GM19099 (cell line): ENCODE measurements at regions not wholly inside any gene's neighbourhood (a gene's known extent, or its start where the extent isn't known, plus 50 kb on each side); places are given as distances from the start of the nearest gene placed in this dataset.

Source experiments
- POLR2A ChIP-seq: IDR thresholded peaks from 3 replicates; pipeline ENCODE4 v1.6.1; 2011; ENCODE audit warnings: low read depth; ENCODE audit not compliant: insufficient read length; ENCODE audit errors: extremely low read depth

DNA sequence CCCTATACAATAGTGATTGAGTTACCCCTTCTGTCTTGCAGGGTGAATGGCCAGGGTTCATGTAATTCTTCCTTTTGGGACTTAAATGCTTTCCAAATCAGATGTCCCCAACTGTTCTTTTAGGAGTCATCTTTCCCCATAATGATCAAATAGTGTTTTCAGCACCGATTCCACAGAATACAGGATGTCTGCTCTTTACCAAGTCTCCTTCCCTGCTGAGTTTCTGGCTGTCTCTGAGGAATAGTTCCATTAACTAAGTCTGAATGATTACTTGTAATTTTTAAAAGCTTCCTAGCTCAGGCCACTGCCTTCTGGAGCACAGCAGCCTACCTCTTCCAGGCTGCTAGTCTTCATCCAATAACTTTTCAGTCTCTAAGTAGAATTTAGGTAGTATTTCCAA is 630.7 kb upstream of the ZNF608 start:
- no peak for TF ChIP-seq POLR2A

DNA sequence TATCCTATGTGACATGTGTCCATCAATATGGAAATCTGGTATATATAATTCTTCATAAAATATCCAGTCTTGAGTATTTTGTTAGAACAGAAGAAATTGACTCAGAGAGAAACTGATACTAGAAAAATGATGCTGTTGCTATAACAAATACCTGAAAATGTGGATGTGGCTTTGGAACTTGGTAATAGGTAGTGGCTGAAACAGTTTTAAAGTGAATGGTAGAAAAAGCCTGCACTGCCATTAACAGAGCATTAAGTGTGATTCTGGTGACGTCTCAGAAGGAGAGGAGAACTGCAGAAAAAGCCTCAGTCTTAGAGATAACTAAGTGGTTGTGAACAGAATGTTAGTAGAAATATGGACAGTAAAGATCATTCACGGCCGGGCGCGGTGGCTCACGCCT is 634.9 kb upstream of the ZNF608 start:
- no peak for TF ChIP-seq POLR2A

- no peak for TF ChIP-seq POLR2A
These were observed 637.6 kb upstream of the ZNF608 start for GRCh38 chr5:125384071-125384470.

- TF ChIP-seq POLR2A, result no peak
These were observed 643.9 kb upstream of the ZNF608 start for GRCh38 chr5:125390326-125390725.

GRCh38 chr5:125393221-125393815 is 646.9 kb upstream of the ZNF608 start:
- TF ChIP-seq POLR2A, result no peak

- TF ChIP-seq POLR2A, result no peak
These were observed 648.3 kb upstream of the ZNF608 start for GRCh38 chr5:125394661-125395280.

DNA sequence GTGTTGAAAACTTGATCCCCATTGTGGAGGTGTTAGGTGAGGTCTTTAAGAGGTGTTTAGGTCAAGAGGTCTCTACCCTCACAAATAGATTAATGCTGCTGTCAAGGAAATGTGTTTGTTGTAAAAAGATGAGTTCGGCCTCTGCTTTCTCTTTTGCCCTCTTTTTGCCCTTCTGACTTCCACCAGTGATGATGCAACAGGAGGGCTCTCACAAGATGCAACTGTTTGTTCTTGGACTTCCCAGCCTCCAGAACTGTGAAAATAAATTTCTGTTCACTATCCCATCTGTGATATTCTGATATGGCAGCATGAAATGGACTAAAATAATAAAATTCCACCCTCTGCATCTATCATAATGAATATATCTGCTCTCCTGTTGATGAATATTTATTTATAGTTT is 650.0 kb upstream of the ZNF608 start:
- no peak for TF ChIP-seq POLR2A

DNA sequence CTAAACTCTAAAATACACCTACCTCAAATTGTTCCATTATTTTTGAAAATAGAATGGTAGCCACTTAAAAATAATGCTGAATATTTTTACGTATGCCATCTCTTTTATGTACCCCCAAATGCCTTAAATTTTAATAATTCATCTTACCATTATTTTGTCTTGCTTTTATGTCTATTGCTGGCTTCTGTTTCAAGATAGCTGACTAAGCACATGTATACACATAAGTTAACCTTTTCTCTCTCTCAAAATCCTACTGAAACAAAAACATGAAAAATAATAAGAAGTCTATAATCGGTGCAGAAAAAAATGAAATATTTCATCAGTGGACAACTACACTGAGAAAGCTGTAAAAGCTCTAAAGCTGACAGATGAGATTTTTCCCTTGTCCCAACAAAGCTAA is 652.0 kb upstream of the ZNF608 start:
- no peak for TF ChIP-seq POLR2A

- TF ChIP-seq POLR2A, result no peak
These were observed 653.4 kb upstream of the ZNF608 start for GRCh38 chr5:125399885-125400284.

DNA sequence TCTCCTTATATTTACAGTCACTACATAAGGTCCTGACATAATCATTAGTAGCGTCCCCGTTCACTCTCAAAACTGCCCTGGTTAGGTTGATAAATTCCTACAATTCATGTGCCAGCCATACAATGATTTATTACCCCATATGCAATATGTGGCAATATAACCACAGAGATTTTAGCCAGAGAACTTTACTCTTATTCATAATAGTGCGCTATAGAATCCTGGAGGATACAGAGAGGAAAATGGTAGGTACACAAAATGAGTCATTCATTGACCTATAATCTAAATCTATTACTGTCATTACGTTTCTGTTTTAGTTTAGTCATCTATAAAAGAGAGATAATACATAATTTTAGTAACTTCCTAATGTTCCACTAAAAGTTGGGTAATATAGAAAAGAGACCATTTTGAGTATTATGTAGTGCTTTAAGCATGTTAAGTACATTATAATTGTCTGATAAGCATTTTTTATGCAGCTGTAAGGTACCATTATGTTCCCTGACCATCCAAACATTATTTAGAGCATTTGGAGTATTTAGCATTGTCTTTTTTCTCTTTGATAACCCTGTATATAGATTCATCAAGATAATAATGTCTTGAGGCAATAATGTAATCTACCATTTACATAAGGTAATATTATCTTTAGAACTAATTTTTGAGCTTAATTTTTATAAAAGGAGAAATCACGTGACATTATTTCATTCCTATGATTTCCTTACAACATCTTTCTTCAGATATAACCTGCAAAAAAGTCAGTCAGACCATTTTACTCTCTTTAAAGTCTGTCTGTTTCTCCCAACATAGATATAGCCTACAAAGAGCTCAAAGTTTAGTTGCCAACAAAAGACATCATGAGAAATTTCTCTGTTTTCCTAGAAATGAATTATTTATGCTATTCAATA is 655.5 kb upstream of the ZNF608 start:
- TF ChIP-seq POLR2A, result no peak

GRCh38 chr5:125402787-125403186 is 656.3 kb upstream of the ZNF608 start:
- TF ChIP-seq POLR2A, result no peak

DNA sequence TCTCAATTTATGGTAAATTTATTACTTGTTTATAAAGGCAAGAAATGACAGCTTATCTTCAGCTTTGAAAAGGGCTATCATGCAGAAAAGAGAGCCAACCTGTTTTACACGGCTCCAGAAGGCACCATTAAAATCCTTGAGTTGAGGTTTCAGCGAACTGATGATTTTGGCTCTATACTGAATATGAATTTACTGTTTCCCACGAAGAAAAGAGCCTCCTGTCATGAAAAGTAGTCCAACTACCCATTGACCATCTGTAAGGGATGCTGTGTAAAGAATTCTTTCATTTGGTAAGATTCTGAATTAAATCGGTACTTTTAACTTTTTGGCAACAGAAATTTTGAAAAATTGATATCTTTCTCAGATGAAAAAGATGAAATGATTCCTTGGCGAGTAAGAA is 657.6 kb upstream of the ZNF608 start:
- no peak for TF ChIP-seq POLR2A

DNA sequence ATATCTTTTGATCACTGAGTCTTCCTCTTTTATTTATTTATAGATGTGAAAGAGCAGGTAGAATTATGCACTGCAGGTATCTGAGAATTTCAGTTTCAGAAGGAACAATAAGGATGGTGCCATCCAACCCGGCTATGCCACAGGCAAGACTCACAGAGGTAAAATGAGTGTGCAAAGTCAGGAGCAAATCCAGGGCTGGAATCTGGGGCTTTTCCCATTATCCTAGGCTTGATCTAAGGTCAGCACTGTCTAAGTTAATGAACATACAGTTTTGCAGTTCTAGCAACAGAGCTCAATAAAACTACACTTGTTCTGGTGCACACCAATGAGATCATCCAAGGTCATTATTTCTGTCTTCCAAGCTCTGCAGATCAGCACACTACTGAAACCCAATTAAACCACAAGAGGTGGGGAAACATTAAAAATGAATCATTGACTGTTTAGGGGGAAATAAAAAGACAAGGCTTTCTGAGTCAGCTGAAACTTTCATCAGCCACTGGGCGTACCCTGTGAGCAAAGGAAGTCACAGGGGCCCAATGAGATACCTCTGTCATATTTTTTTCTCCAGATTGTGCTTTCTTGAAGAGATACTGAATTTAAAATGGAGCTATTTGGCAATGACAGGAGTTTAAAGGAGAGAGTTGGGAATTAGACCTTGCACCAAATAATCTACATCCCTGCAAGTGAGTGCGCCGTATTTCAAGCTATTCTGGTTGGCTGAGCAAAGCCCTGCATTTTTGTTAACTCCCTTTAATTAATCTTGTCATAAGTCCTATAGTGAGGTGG is 662.2 kb upstream of the ZNF608 start:
- TF ChIP-seq POLR2A, result no peak

- no peak for TF ChIP-seq POLR2A
These were observed 662.9 kb upstream of the ZNF608 start for GRCh38 chr5:125409234-125409860.
